GM23338 (cell line): ENCODE measurements at regions not wholly inside any gene's neighbourhood (a gene's known extent, or its start where the extent isn't known, plus 50 kb on each side); places are given as distances from the start of the nearest gene placed in this dataset.

Experiments
- CREB1 ChIP-seq: fragments of 250-450 bp; sonication (Bioruptor Pico); IDR thresholded peaks from 2 replicates; pipeline ENCODE4 v1.5.0; 2020; ENCODE audit warnings: low read depth, mild to moderate bottlenecking, moderate library complexity
- TF ChIP-seq, protein P1 (sequence below), 2 experiments: fragments of 200-600 bp in 1 of 2; sonication (generic) in 1 of 2; conservative IDR thresholded peaks; 2 replicates each; pipeline versions ENCODE4 v1.5.1 to v1.6.1; 2016 to 2017; ENCODE audit warnings: antibody characterized with exemption in 2 of 2, low read depth in 2 of 2, mild to moderate bottlenecking in 2 of 2, moderate library complexity in 1 of 2

- no peak for TF ChIP-seq CREB1 (CRISPR knock-in tag)
- TF ChIP-seq, protein P1, sequence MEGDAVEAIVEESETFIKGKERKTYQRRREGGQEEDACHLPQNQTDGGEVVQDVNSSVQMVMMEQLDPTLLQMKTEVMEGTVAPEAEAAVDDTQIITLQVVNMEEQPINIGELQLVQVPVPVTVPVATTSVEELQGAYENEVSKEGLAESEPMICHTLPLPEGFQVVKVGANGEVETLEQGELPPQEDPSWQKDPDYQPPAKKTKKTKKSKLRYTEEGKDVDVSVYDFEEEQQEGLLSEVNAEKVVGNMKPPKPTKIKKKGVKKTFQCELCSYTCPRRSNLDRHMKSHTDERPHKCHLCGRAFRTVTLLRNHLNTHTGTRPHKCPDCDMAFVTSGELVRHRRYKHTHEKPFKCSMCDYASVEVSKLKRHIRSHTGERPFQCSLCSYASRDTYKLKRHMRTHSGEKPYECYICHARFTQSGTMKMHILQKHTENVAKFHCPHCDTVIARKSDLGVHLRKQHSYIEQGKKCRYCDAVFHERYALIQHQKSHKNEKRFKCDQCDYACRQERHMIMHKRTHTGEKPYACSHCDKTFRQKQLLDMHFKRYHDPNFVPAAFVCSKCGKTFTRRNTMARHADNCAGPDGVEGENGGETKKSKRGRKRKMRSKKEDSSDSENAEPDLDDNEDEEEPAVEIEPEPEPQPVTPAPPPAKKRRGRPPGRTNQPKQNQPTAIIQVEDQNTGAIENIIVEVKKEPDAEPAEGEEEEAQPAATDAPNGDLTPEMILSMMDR (conservative IDR thresholded peaks at IDR 0.05; ENCODE audit: low read depth in 2 of 2): no peak
Measured at GRCh38 chr4:180099957-180100356, 2143.2 kb upstream of the TENM3 start.
